HepG2 (cell line): ENCODE measurements at regions not wholly inside any gene's neighbourhood (a gene's known extent, or its start where the extent isn't known, plus 50 kb on each side); places are given as distances from the start of the nearest gene placed in this dataset.

Experiments used
- ASH2L ChIP-seq: fragments of 300-600, 200-600 bp; sonication (generic); IDR thresholded peaks from 2 replicates; pipeline ENCODE4 v1.7.0; 2017; ENCODE audit warnings: low read depth, mild to moderate bottlenecking, moderate library complexity, mixed read lengths, low read length; ENCODE audit not compliant: insufficient read length
- EEA1 ChIP-seq: sonication (generic); formaldehyde crosslinking; IDR thresholded peaks from 2 replicates; pipeline ENCODE4 v1.5.1; 2020; ENCODE audit warnings: mild to moderate bottlenecking, missing genetic modification reagents, borderline replicate concordance
- HMGXB3 ChIP-seq: sonication (generic); formaldehyde crosslinking; IDR thresholded peaks from 2 replicates; pipeline ENCODE4 v1.4.0; 2020; ENCODE audit warnings: missing genetic modification reagents, borderline replicate concordance
- IKZF5 ChIP-seq: IDR thresholded peaks from 2 replicates; pipeline ENCODE4 v1.6.1; 2018; ENCODE audit warnings: missing genetic modification reagents, mild to moderate bottlenecking, missing compliant biosample characterization
- IRF2 ChIP-seq: IDR thresholded peaks from 2 replicates; pipeline ENCODE4 v1.6.1; 2018; ENCODE audit warnings: missing genetic modification reagents, missing compliant biosample characterization
- MLXIP ChIP-seq: sonication (generic); formaldehyde crosslinking; IDR thresholded peaks from 2 replicates; pipeline ENCODE4 v1.9.0; 2021; ENCODE audit warnings: missing genetic modification reagents, borderline replicate concordance
- MTF1 ChIP-seq: sonication (generic); formaldehyde crosslinking; IDR thresholded peaks from 2 replicates; pipeline ENCODE4 v1.5.0; 2020; ENCODE audit warnings: missing genetic modification reagents
- ZBTB33 ChIP-seq: sonication (generic); formaldehyde crosslinking; IDR thresholded peaks from 2 replicates; pipeline ENCODE4 v1.4.0; 2020; ENCODE audit warnings: missing genetic modification reagents
- ZBTB7A ChIP-seq: sonication (generic); formaldehyde crosslinking; IDR thresholded peaks from 2 replicates; pipeline ENCODE4 v1.8.0; 2022; ENCODE audit warnings: mild to moderate bottlenecking, missing genetic modification reagents
- ZNF362 ChIP-seq: sonication (generic); formaldehyde crosslinking; IDR thresholded peaks from 2 replicates; pipeline ENCODE4 v1.4.0; 2020; ENCODE audit warnings: missing genetic modification reagents, mild to moderate bottlenecking, borderline replicate concordance
- ZNF570 ChIP-seq: sonication (generic); formaldehyde crosslinking; IDR thresholded peaks from 2 replicates; pipeline ENCODE4 v1.4.0; 2020; ENCODE audit warnings: mild to moderate bottlenecking, missing genetic modification reagents, borderline replicate concordance
- ZNF704 ChIP-seq: sonication (generic); formaldehyde crosslinking; IDR thresholded peaks from 2 replicates; pipeline ENCODE4 v1.8.1; 2023; ENCODE audit warnings: mild to moderate bottlenecking, inconsistent platforms, moderate library complexity, missing genetic modification reagents, borderline replicate concordance
- ZNF83 ChIP-seq: sonication (generic); formaldehyde crosslinking; IDR thresholded peaks from 2 replicates; pipeline ENCODE4 v1.4.0; 2020; ENCODE audit warnings: missing genetic modification reagents, mild to moderate bottlenecking, borderline replicate concordance
- ZNF850 ChIP-seq: sonication (generic); formaldehyde crosslinking; conservative IDR thresholded peaks from 2 replicates; pipeline ENCODE4 v1.9.0; 2021; ENCODE audit warnings: mild to moderate bottlenecking, missing genetic modification reagents

GRCh38 chr13:50244713-50245574, 229.7 kb downstream of the KCNRG start (continued):
- TF ChIP-seq ZBTB33 (CRISPR knock-in tag), result peak; percentile 39; the same call in 1 of the 2 replicates
- no peak for TF ChIP-seq ZNF83
- peak; percentile 93 for TF ChIP-seq ASH2L
- no peak for TF ChIP-seq MLXIP (CRISPR knock-in tag)
- TF ChIP-seq EEA1 (CRISPR knock-in tag), result no peak
- TF ChIP-seq HMGXB3 (CRISPR knock-in tag), result no peak; the same call in 1 of the 2 replicates
- no peak for TF ChIP-seq ZNF850 (CRISPR knock-in tag)
- peak; percentile 71; the same call in 1 of the 2 replicates for TF ChIP-seq ZNF362 (CRISPR knock-in tag)
- no peak for TF ChIP-seq ZNF570 (CRISPR knock-in tag)
- peak; percentile 96 for TF ChIP-seq IKZF5 (CRISPR knock-in tag)
- no peak for TF ChIP-seq ZNF704 (CRISPR knock-in tag)
- TF ChIP-seq MTF1 (CRISPR knock-in tag), result no peak
- TF ChIP-seq ZBTB7A (CRISPR knock-in tag), result 0 out of 2 replicates have a peak, but pooled peaks have one; percentile 71
- TF ChIP-seq IRF2 (CRISPR knock-in tag), result peak; percentile 94
